OCI-LY1 (cell line): ENCODE measurements at regions not wholly inside any gene's neighbourhood (a gene's known extent, or its start where the extent isn't known, plus 50 kb on each side); places are given as distances from the start of the nearest gene placed in this dataset.

Source experiments
- H2AFZ ChIP-seq: fragments of 200-600 bp; sonication (generic), shearing (Covaris generic); 2 replicates; pipeline ENCODE4 v1.6.0; 2014; ENCODE audit warnings: antibody characterized with exemption, mild to moderate bottlenecking, low read length
- H3F3A ChIP-seq: fragments of 200-600 bp; sonication (generic), shearing (Covaris generic); 2 replicates; pipeline ENCODE4 v1.6.0; 2014; ENCODE audit warnings: mild to moderate bottlenecking, antibody characterized with exemption, low read length, moderate library complexity; ENCODE audit not compliant: insufficient read depth
- H3K27ac ChIP-seq: fragments of 200-600 bp; sonication (generic); 2 replicates; pipeline ENCODE4 v1.5.1; 2014; ENCODE audit warnings: low read length, mixed run types, mild to moderate bottlenecking, low read depth; ENCODE audit not compliant: poor library complexity, severe bottlenecking
- H3K27me3 ChIP-seq: fragments of 200-600 bp; sonication (generic); 2 replicates; pipeline ENCODE4 v1.6.0; 2014; ENCODE audit warnings: antibody characterized with exemption, mild to moderate bottlenecking, low read length, moderate library complexity; ENCODE audit not compliant: insufficient read depth
- H3K36me3 ChIP-seq: fragments of 200-600 bp; sonication (generic); 2 replicates; pipeline ENCODE4 v1.6.1; 2014; ENCODE audit warnings: mild to moderate bottlenecking, antibody characterized with exemption, low read length, moderate library complexity, mixed read lengths; ENCODE audit not compliant: insufficient read depth
- H3K4me1 ChIP-seq: fragments of 200-600 bp; sonication (generic); 2 replicates; pipeline ENCODE4 v1.5.1; 2014; ENCODE audit warnings: mild to moderate bottlenecking, low read length, moderate library complexity; ENCODE audit not compliant: insufficient read depth, severe bottlenecking
- H3K4me2 ChIP-seq: fragments of 200-600 bp; sonication (generic), shearing (Covaris generic); 2 replicates; pipeline ENCODE4 v1.6.1; 2014; ENCODE audit warnings: low read length
- H3K4me3 ChIP-seq: fragments of 200-600 bp; sonication (generic); 2 replicates; pipeline ENCODE4 v1.5.1; 2014; ENCODE audit warnings: low read length, low read depth, mild to moderate bottlenecking, mixed read lengths; ENCODE audit not compliant: poor library complexity, severe bottlenecking
- H3K79me2 ChIP-seq: fragments of 200-600 bp; shearing (Covaris generic); 2 replicates; pipeline ENCODE4 v1.6.1; 2016; ENCODE audit warnings: mixed run types, low read length, mixed read lengths; ENCODE audit not compliant: insufficient read depth
- H3K9ac ChIP-seq: fragments of 200-600 bp; sonication (generic), shearing (Covaris generic); 2 replicates; pipeline ENCODE4 v1.6.1; 2014; ENCODE audit warnings: mild to moderate bottlenecking, low read length, mixed read lengths
- H3K9me2 ChIP-seq: fragments of 200-600 bp; sonication (generic), shearing (Covaris generic); 2 replicates; pipeline ENCODE4 v1.6.1; 2014; ENCODE audit warnings: low read depth, mild to moderate bottlenecking, low read length, mixed read lengths
- H3K9me3 ChIP-seq: fragments of 200-600 bp; shearing (Covaris generic); 2 replicates; pipeline ENCODE4 v1.6.1; 2014; ENCODE audit warnings: low read length, mixed read lengths
- H4K20me1 ChIP-seq: fragments of 200-600 bp; sonication (generic), shearing (Covaris generic); 2 replicates; pipeline ENCODE4 v1.6.0; 2016; ENCODE audit warnings: mild to moderate bottlenecking, low read length; ENCODE audit not compliant: insufficient read depth
- EZH2 ChIP-seq: fragments of 200-600 bp; sonication (generic), shearing (Covaris generic); IDR thresholded peaks from 2 replicates; pipeline ENCODE4 v1.8.0; 2017; ENCODE audit warnings: borderline replicate concordance, mixed run types, mild to moderate bottlenecking, antibody characterized with exemption, low read length, moderate library complexity, mixed read lengths
- TF ChIP-seq, protein P1 (sequence below): fragments of 200-600 bp; sonication (generic), shearing (Covaris generic); IDR thresholded peaks from 2 replicates; pipeline ENCODE4 v1.5.1; 2017; ENCODE audit warnings: mild to moderate bottlenecking, antibody characterized with exemption, low read length, moderate library complexity, mixed read lengths

DNA sequence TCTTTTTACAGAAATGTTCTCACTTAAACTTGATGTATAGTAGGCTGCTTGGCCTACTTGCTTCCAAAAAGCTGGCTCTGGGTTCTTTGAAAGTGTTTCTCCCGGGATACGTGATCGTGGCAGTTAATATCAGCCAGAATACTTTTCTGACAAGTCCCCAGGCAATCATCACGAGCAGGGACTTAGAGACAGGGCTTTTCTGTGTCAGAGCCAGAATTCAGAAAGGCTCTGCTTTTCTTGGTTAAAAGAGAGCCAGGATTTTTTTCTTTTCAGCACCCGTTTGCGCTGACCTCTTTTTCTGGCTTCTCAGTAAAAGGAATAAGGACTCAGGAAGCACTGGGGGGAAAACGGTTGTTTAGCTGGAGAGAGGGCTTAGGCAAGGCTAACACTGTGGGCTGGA is 57.8 kb upstream of the ARHGAP5 start:
- Histone ChIP-seq H2AFZ (no peak overlapping the region), H3K9me2 (no peaks in the 10 kb centered on the region), H3K9ac (no peak overlapping the region), H4K20me1 (no peaks in the 10 kb centered on the region), H3K9me3 (no peaks in the 10 kb centered on the region), H3K27ac (no peak overlapping the region), H3K79me2 (no peaks in the 10 kb centered on the region), H3F3A (no peaks in the 10 kb centered on the region), H3K4me3 (no peak overlapping the region), H3K36me3 (no peaks in the 10 kb centered on the region), H3K4me2 (no peak overlapping the region), H3K27me3 (no peaks in the 10 kb centered on the region), H3K4me1 (no peaks in the 10 kb centered on the region)
- TF ChIP-seq, protein P1, sequence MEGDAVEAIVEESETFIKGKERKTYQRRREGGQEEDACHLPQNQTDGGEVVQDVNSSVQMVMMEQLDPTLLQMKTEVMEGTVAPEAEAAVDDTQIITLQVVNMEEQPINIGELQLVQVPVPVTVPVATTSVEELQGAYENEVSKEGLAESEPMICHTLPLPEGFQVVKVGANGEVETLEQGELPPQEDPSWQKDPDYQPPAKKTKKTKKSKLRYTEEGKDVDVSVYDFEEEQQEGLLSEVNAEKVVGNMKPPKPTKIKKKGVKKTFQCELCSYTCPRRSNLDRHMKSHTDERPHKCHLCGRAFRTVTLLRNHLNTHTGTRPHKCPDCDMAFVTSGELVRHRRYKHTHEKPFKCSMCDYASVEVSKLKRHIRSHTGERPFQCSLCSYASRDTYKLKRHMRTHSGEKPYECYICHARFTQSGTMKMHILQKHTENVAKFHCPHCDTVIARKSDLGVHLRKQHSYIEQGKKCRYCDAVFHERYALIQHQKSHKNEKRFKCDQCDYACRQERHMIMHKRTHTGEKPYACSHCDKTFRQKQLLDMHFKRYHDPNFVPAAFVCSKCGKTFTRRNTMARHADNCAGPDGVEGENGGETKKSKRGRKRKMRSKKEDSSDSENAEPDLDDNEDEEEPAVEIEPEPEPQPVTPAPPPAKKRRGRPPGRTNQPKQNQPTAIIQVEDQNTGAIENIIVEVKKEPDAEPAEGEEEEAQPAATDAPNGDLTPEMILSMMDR: no peak
- no peak for TF ChIP-seq EZH2

DNA sequence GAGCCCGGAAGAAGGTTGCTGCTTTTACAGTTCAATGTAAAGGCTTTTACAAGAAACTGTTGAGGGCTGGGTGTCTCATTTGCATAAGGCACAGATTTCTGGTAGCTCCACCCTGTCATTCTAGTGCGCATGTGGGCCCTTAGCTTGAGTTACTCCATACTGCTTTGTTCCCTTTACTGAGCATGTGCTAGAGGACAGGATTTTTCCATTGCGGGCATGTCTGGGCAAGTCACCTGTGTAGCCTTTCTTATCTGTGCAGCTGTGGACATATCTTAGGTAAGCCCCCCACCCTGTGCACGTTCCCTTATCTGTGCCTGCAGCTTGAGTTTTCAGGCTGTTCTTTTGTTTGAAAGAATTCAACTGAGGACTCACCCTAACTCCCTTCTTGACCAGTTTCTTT is 56.2 kb upstream of the ARHGAP5 start:
- H3K36me3 ChIP-seq: no peaks in the 10 kb centered on the region
- H3K4me1 ChIP-seq: no peaks in the 10 kb centered on the region
- no peaks in the 10 kb centered on the region for H3K79me2 ChIP-seq
- H3K9ac ChIP-seq: no peak overlapping the region
- no peaks in the 10 kb centered on the region for H3F3A ChIP-seq
- H3K4me3 ChIP-seq: no peak overlapping the region
- H3K27ac ChIP-seq: no peak overlapping the region
- no peaks in the 10 kb centered on the region for H3K9me3 ChIP-seq
- H3K9me2 ChIP-seq: no peaks in the 10 kb centered on the region
- no peak overlapping the region for H2AFZ ChIP-seq
- no peak overlapping the region for H3K4me2 ChIP-seq
- no peaks in the 10 kb centered on the region for H3K27me3 ChIP-seq
- TF ChIP-seq EZH2: no peak
- TF ChIP-seq, protein P1: no peak
- H4K20me1 ChIP-seq: no peaks in the 10 kb centered on the region

DNA sequence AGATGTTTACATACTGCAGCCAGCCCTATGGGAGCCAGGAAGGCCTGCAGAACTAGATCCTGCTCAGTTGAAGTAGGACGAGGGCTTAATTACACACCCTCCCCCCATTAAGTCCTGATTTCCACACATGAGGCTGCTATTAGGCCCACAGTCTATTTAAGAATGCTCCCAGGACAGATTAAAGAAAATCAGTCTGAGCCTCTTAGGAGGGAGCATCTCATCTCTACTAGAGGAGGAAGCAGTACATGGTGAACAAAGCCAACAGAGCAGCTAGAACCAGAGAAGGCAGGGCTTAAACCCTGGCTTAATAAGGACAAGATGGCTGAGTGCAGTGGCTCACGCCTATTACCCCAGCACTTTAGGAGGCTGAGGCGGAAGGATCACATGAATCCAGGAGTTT is 55.8 kb upstream of the ARHGAP5 start:
- H3K27ac ChIP-seq: no peak overlapping the region
- H3K36me3 ChIP-seq: no peaks in the 10 kb centered on the region
- H3K4me3 ChIP-seq: no peak overlapping the region
- H3K27me3 ChIP-seq: no peaks in the 10 kb centered on the region
- no peaks in the 10 kb centered on the region for H4K20me1 ChIP-seq
- TF ChIP-seq, protein P1: no peak
- TF ChIP-seq EZH2: no peak
- H3K79me2 ChIP-seq: no peaks in the 10 kb centered on the region
- no peak overlapping the region for H3K4me2 ChIP-seq
- no peaks in the 10 kb centered on the region for H3K9me2 ChIP-seq
- no peak overlapping the region for H2AFZ ChIP-seq
- H3K9me3 ChIP-seq: no peaks in the 10 kb centered on the region
- no peak overlapping the region for H3K9ac ChIP-seq
- H3K4me1 ChIP-seq: no peaks in the 10 kb centered on the region
- no peaks in the 10 kb centered on the region for H3F3A ChIP-seq
